SU-DHL-6 (cell line): ENCODE measurements at regions not wholly inside any gene's neighbourhood (a gene's known extent, or its start where the extent isn't known, plus 50 kb on each side); places are given as distances from the start of the nearest gene placed in this dataset.

Experiments used
- EZH2phosphoT487 ChIP-seq: fragments of 200-600 bp; sonication (generic), shearing (Covaris generic); conservative IDR thresholded peaks from 2 replicates; pipeline ENCODE4 v1.6.1; 2018; ENCODE audit warnings: mild to moderate bottlenecking, antibody characterized with exemption, low read length, moderate library complexity, mixed read lengths
- TF ChIP-seq, protein P1 (sequence below): fragments of 200-600 bp; sonication (generic); IDR thresholded peaks from one replicate; pipeline ENCODE4 v1.5.1; 2017; ENCODE audit warnings: antibody characterized with exemption, mild to moderate bottlenecking, low read length, moderate library complexity; ENCODE audit not compliant: insufficient read depth, poor library complexity, severe bottlenecking

DNA sequence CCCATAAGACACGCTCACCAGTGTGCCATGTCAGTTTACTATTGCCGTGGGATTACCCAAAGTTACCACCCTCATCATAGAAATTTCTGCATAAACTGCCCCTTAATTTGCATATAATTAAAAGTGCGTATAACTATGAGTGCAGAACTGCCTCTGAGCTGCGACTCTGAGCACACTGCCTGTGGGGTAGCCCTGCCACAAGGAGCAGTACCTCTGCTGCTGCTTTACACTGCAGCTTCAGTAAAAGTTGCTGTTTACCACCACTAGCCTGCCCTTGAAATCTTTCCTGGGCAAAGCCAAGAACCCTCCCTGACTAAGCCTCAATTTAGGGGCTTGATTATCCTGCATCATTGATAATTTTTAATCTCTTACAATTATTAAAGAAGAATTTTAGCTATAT, 213.9 kb upstream of the MAP2 start:
- TF ChIP-seq, protein P1, sequence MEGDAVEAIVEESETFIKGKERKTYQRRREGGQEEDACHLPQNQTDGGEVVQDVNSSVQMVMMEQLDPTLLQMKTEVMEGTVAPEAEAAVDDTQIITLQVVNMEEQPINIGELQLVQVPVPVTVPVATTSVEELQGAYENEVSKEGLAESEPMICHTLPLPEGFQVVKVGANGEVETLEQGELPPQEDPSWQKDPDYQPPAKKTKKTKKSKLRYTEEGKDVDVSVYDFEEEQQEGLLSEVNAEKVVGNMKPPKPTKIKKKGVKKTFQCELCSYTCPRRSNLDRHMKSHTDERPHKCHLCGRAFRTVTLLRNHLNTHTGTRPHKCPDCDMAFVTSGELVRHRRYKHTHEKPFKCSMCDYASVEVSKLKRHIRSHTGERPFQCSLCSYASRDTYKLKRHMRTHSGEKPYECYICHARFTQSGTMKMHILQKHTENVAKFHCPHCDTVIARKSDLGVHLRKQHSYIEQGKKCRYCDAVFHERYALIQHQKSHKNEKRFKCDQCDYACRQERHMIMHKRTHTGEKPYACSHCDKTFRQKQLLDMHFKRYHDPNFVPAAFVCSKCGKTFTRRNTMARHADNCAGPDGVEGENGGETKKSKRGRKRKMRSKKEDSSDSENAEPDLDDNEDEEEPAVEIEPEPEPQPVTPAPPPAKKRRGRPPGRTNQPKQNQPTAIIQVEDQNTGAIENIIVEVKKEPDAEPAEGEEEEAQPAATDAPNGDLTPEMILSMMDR = no peak
- TF ChIP-seq EZH2phosphoT487 = no peak
